ENCODE measurements at regions not wholly inside any gene's neighbourhood (a gene's known extent, or its start where the extent isn't known, plus 50 kb on each side); places are given as distances from the start of the nearest gene placed in this dataset.

- TF ChIP-seq CTCF (IDR thresholded peaks at IDR 0.05; ENCODE audit: insufficient read depth, low read length, poor library complexity, severe bottlenecking) = no peak
- no peak for TF ChIP-seq EZH2phosphoT487 (conservative IDR thresholded peaks at IDR 0.05; ENCODE audit: low read length)
- no peak overlapping the region for H3K27ac ChIP-seq (ENCODE audit: low read depth, low read length)
- no peaks in the 10 kb centered on the region for H3K9me3 ChIP-seq (ENCODE audit: insufficient read depth, low read length)
- no peaks in the 10 kb centered on the region for H3K9me2 ChIP-seq (replicated peaks; ENCODE audit: insufficient read depth, low read length)
- H3K79me2 ChIP-seq (ENCODE audit: insufficient read depth, low read length) = no peaks in the 10 kb centered on the region
- no peaks in the 10 kb centered on the region for H4K20me1 ChIP-seq (ENCODE audit: low read depth, low read length)
- H3K4me2 ChIP-seq (ENCODE audit: low read depth, low read length, poor library complexity, severe bottlenecking) = no peak overlapping the region
- H3K36me3 ChIP-seq (ENCODE audit: low read length) = no peaks in the 10 kb centered on the region
- H3K4me3 ChIP-seq (ENCODE audit: insufficient read depth, low read length, poor library complexity, severe bottlenecking) = no peak overlapping the region
- no peaks in the 10 kb centered on the region for H3K27me3 ChIP-seq (ENCODE audit: low read length)
- H3K9ac ChIP-seq (ENCODE audit: low read length) = no peak overlapping the region
- no peak overlapping the region for H2AFZ ChIP-seq (ENCODE audit: low read depth, low read length, severe bottlenecking)
- H3F3A ChIP-seq (ENCODE audit: insufficient read depth) = no peaks in the 10 kb centered on the region
Measured at GRCh38 chr20:22504829-22505377, 79.5 kb downstream of the FOXA2 start.

GRCh38 chr20:22503577-22503976 is 80.8 kb downstream of the FOXA2 start:
- no peak overlapping the region for H3K9ac ChIP-seq (ENCODE audit: low read length)
- TF ChIP-seq CTCF (IDR thresholded peaks at IDR 0.05; ENCODE audit: insufficient read depth, low read length, poor library complexity, severe bottlenecking) = no peak
- no peak for TF ChIP-seq EZH2phosphoT487 (conservative IDR thresholded peaks at IDR 0.05; ENCODE audit: low read length)
- no peaks in the 10 kb centered on the region for H3F3A ChIP-seq (ENCODE audit: insufficient read depth)
- no peaks in the 10 kb centered on the region for H3K27me3 ChIP-seq (ENCODE audit: low read length)
- no peaks in the 10 kb centered on the region for H3K9me3 ChIP-seq (ENCODE audit: insufficient read depth, low read length)
- H2AFZ ChIP-seq (ENCODE audit: low read depth, low read length, severe bottlenecking) = no peak overlapping the region
- no peaks in the 10 kb centered on the region for H3K79me2 ChIP-seq (ENCODE audit: insufficient read depth, low read length)
- no peaks in the 10 kb centered on the region for H3K36me3 ChIP-seq (ENCODE audit: low read length)
- H3K4me3 ChIP-seq (ENCODE audit: insufficient read depth, low read length, poor library complexity, severe bottlenecking) = no peak overlapping the region
- H3K4me2 ChIP-seq (ENCODE audit: low read depth, low read length, poor library complexity, severe bottlenecking) = no peak overlapping the region
- no peak overlapping the region for H3K27ac ChIP-seq (ENCODE audit: low read depth, low read length)
- H4K20me1 ChIP-seq (ENCODE audit: low read depth, low read length) = no peaks in the 10 kb centered on the region
- no peaks in the 10 kb centered on the region for H3K9me2 ChIP-seq (replicated peaks; ENCODE audit: insufficient read depth, low read length)

- Histone ChIP-seq H3K9me2 (replicated peaks; ENCODE audit: insufficient read depth, low read length) (no peaks in the 10 kb centered on the region), H3K4me2 (ENCODE audit: low read depth, low read length, poor library complexity, severe bottlenecking) (no peak overlapping the region), H2AFZ (ENCODE audit: low read depth, low read length, severe bottlenecking) (no peak overlapping the region), H4K20me1 (ENCODE audit: low read depth, low read length) (no peaks in the 10 kb centered on the region), H3K27me3 (ENCODE audit: low read length) (no peaks in the 10 kb centered on the region), H3K9me3 (ENCODE audit: insufficient read depth, low read length) (no peaks in the 10 kb centered on the region), H3K27ac (ENCODE audit: low read depth, low read length) (no peak overlapping the region), H3K79me2 (ENCODE audit: insufficient read depth, low read length) (no peaks in the 10 kb centered on the region), H3F3A (ENCODE audit: insufficient read depth) (no peaks in the 10 kb centered on the region), H3K36me3 (ENCODE audit: low read length) (no peaks in the 10 kb centered on the region), H3K9ac (ENCODE audit: low read length) (no peak overlapping the region), H3K4me3 (ENCODE audit: insufficient read depth, low read length, poor library complexity, severe bottlenecking) (no peak overlapping the region)
- TF ChIP-seq EZH2phosphoT487 (conservative IDR thresholded peaks at IDR 0.05; ENCODE audit: low read length) (no peak), CTCF (IDR thresholded peaks at IDR 0.05; ENCODE audit: insufficient read depth, low read length, poor library complexity, severe bottlenecking) (no peak)
Measured at GRCh38 chr20:22502731-22503191, 81.6 kb downstream of the FOXA2 start.
